ENCODE measurements at regions not wholly inside any gene's neighbourhood (a gene's known extent, or its start where the extent isn't known, plus 50 kb on each side); places are given as distances from the start of the nearest gene placed in this dataset.
"Not testable (repeated sequence)": the region's sequence is repeated elsewhere in the genome, so short reads cannot be mapped to it uniquely, and the experiment has no call there.

GRCh38 chr18:2197946-2198345, 373.4 kb downstream of the METTL4 start:
- no peak for DNase-seq

DNA sequence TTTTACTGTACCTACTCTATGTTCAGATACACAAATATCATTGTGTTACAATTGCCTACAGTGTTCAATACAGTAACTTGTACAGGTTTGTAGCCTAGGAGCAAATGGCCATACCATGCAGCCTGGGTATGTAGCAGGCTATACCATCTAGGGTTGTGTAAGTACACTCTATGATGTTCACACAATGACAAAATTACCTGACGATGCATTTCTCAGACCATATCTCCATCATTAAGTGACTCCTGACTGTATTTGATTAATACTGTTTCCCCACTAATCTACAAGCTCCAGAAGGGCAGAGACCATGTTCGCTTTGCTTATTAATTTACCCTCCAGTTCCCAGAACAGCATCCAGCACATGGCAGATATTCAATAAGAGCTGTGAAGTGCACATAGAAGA, 372.2 kb downstream of the METTL4 start:
- DNase-seq, result no peak

DNA sequence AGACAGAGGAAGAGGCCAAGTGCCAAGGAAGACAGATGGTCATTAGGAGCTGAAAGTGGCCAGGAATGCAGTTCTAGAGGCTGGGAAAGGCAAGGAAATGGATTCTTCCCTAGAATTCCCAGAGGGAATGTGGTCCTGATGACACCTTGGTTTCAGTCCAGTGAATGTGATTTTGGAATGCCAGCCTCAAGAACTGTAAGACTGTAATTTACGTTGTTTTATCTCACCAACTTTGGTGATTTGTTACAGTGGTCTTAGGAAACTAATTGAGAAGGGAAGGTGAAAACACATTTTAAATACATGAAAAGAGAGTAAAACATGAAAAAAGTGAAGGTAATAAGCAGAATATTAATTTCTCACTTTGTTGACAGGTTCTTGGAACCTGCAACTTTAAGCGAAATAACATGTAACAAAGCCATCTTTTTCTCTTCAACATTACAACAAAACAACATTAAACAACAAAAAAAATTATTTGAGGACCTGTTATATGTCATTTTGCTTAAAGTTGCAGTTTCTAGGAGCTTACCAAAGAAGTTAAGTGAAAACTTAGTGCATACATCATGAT, 370.2 kb downstream of the METTL4 start:
- no peak for DNase-seq

DNA sequence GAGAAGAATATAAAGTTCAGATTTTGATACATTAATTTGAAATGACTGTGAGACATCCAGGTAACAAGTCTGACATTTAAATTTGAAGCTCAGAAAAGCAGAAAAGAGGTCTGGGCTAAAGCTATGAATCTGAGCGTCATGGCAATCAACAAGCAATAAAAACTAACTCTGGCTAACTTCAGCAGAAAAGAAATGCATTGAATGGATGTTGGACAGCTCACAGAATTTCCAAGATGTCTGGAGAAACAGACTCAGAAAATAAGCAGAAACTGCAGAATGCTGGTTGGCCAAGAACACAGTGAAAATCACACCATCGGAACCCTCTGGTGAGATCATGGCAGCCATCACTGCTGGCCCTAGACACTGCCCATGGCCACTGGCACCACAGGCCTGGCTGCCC, 366.6 kb downstream of the METTL4 start:
- no peak for DNase-seq

DNA sequence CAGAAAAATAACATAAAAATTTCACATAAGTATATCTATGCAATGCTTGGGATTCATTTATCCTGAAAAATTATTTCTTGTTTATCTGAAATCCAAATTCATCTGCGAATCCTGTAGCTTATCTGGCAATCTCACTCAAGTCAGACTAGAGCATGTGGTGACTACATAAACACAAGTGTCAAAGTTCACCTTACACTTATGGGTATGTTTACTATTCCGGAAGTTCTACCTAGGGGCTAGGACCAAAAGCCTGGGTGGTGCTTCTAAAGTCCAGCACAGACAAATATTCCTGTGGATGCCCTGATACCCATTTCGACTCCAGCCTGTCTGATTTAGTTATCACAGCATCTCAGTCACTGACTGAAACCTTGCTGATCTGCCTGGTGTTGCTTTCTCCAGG, 364.0 kb downstream of the METTL4 start:
- no peak for DNase-seq

- no peak for DNase-seq
Measured at GRCh38 chr18:2212598-2213205, 358.6 kb downstream of the METTL4 start.

- DNase-seq, result no peak
Measured at GRCh38 chr18:2213905-2214304, 357.4 kb downstream of the METTL4 start.

DNA sequence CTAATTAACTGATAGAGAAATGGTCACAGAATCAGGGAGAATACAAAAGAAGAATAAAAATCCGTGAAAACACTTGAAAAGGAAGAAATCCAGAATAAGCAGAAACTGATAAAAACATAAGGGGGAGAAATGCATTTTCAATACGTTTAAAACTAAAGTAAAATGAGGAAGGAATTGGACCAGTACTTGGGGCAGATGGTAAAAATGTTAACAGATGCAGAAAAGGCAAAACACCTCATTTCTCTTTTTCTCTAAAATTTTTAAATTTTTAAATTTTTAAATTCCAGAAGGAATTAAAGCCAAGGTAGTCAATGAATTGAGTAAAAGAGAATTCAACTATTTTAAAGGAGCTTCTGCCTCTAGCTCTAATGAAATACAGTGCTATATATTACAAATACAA, 353.9 kb downstream of the METTL4 start:
- DNase-seq, result no peak

GRCh38 chr18:2218101-2218500, 353.2 kb downstream of the METTL4 start:
- DNase-seq, result no peak

DNA sequence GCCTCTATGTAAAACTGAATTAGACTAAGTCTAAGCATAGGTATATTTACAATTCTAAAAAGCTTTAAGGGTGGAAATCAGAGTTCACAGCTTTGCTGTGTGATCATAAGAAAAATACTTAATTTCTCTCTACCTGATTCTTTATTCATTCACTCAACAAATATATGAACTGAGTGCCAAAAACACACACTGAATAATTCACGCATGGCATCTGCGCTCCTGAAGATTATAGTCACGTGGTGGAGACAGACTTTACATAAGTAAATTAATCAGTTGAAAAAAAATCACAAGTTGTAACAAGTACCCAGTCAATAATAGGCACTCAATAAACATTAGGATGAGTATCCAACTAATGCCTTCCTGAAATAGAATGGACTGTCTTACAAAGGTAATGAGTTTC, 351.6 kb downstream of the METTL4 start:
- DNase-seq, result no peak

DNA sequence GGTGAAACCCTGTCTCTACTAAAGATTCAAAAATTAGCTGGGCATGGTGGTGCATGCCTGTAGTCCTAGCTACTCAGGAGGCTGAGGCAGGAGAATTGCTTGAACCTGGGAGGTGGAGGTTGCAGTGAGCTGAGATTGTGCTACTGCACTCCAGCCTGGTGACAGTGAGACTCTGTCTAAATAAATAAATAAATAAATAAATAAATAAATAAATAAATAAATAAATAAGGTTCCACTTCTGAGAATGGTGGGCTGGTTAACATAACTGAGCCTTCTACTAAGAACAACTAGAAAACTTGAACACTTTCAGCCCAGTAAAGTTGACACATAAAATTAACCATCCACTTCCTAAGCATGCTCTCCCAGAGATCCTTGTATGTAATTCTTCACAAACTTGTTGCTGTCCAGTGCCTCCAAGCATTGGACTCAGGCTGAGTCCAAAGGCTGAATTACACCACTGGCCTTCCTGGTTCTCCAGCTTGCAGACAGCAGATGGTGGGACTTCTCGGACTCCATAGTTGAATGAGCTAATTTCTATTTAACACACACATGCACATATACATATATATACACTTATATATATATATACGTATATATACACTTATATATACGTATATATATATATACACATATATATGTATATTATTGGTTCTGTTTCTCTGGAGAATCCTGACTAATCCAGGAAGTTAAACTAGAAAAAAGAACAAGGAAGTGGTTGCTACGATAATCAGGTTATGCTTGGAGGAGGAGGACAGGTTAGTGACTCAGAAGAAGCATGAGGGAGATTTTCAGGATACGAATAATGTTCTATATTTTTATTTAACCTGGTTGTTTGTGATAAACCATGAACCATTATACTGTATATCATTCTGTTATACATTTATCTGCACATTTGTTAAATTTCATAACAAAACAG, 348.8 kb downstream of the METTL4 start:
- no peak for DNase-seq

DNA sequence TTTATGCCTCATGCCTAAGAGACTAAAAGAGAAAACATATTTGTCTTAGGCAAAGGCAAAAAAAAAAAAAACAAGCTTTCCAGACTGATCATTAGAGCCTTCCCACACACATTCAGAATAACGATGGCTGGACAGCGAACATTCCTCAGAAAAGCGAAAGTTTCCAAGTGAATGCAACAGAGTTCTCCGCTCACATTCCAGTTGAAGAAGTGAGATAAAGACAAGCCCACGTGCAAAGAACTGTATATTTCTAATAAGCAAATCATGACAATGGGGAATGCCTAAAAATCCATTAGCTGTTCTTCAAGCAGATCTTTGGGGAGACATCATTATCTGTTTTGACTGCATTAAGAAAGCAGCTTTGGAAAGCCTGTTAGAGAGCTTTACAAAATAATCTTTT, 347.9 kb downstream of the METTL4 start:
- no peak for DNase-seq

GRCh38 chr18:2223849-2224248, 347.5 kb downstream of the METTL4 start:
- no peak for DNase-seq

DNA sequence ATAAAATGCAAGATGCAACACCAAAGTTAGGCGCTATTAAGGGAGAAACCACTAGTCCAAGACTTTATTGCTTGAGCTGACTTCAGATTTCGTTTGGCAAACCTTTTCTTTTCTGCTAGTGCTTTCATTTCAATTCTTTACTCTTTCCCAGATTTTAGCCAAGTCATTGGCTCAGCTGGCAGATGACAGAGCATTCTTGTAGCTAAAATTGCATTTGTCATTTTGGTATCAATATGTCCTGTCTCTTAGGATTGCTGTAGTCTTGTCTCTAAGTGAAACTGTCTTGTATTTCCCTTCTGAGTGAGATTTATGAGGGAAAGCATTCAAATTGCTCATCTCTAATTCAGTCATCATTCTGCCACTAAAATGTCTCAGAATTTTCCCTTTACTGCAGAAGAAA, 335.1 kb downstream of the METTL4 start:
- no peak for DNase-seq

GRCh38 chr18:2237706-2238105, 333.6 kb downstream of the METTL4 start:
- no peak for DNase-seq

- DNase-seq, result no peak
Measured at GRCh38 chr18:2240311-2240705, 331.0 kb downstream of the METTL4 start.

DNA sequence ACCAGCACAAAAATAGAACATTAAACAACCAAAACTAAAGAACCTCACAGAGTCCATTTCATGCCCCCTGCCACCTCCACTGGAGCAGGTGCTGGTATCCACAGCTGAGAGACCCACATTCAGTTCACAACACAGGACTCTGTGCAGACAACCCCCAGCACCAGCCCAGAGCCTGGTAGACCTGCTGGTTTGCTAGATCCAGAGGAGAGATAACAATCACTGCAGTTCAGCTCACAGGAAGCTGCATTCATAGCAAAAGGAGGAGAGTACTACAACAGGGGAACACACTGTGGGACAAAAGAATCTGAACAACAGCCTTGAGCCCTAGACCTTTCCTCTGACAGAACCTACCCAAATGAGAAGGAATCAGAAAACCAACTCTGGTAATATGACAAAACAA, 326.7 kb downstream of the METTL4 start:
- no peak for DNase-seq

DNA sequence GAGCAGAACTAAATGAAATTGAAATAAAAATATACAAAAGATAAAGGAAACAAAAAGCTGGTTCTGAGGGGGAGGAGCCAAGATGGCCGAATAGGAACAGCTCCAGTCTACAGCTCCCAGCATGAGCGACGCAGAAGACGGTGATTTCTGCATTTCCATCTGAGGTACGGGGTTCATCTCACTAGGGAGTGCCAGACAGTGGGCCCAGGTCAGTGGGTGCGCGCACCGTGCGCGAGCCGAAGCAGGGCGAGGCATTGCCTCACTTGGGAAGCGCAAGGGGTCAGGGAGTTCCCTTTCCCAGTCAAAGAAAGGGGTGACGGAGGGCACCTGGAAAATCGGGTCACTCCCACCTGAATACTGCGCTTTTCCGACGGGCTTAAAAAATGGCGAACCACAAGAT, 324.2 kb downstream of the METTL4 start:
- not testable (repeated sequence) for DNase-seq

DNA sequence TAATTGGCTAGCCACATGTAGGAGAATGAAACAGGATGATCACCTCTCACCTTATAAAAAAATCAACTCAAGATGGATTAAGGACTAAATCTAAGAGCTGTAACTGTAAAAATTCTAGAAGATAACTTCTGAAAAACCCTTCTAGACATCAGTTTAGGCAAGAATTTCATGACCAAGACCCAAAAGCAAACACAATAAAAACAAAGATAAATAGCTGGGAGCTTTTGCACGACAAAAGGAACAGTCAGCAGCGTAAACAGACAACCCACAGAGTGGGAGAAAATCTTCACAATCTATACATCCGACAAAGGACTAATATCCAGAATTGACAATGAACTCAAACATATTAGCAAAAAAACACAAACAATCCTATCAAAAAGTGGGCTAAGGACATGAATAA, 316.3 kb downstream of the METTL4 start:
- DNase-seq, result no peak

GRCh38 chr18:2256577-2256976, 314.7 kb downstream of the METTL4 start:
- DNase-seq, result no peak

DNA sequence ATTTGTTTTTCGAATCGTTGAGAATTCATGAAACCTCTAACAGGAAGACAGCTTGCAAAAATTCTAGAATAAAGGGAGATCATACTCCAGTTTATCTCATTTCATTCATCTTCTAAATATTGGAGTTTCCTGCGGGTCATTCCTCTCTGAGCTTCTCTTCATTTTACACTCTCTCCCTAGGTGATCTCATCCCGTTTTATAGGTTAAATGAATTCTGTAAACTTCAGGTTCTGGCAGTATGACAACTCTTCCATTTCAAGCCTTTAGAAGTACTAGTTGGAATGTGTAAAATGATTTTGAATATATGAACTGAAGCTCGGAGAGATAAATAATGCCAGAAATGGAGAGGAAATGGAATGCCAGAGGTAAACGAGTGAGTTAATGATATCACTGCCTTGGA, 312.4 kb downstream of the METTL4 start:
- DNase-seq, result no peak

GRCh38 chr18:2263303-2263890, 307.9 kb downstream of the METTL4 start:
- DNase-seq, result no peak

DNA sequence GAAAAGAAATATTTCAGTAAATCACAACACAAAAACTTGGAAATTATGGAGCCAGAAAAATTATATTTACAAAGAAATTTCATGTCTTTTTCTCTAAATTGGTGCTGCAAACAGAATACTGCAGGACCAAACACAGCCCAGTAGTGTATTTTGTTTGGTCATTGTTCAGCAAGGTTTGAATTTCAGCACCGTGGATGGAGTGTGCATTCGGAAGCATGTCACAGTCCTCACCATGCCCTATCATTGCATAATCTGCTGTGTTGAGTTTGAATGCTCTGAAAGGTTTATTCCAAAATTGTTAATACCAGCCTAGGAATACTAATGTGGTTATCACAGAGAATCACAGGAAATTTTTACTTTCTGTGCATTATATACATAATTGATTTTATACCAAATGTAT, 296.7 kb downstream of the METTL4 start:
- no peak for DNase-seq

DNA sequence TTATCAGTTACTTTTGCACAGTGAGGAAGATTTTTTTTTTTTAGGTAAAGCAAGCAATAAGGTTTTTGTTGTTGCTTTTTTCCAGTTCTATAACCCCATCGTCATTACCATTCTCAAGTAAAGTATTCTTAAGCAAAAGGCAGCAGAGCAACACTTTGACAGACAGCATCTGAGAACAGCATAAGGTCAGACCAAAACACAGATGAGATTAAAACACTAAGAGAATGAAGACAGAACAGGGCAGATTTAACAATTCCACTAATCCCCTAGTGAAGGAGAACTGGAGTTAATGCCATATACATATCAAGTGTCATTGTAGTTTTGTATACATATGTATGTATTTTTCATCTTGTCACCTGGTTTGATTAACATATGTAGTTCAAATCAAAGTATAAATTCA, 290.2 kb downstream of the METTL4 start:
- no peak for DNase-seq

Measured in activated CD4-positive, alpha-beta T cell treated with anti-CD3 and anti-CD28 coated beads, Interleukin-2, amount 50 U/mL, for 1 hour (primary cell).